MM.1S (cell line): ENCODE measurements at regions not wholly inside any gene's neighbourhood (a gene's known extent, or its start where the extent isn't known, plus 50 kb on each side); places are given as distances from the start of the nearest gene placed in this dataset.

Experiments
- DNase-seq: peaks from one replicate; pipeline ENCODE4 v3.0.0-alpha.2; 2015
- H2AFZ ChIP-seq: fragments of 300-600 bp; sonication (generic); 2 replicates; pipeline ENCODE4 v1.6.0; 2016; ENCODE audit warnings: antibody characterized with exemption, low read length
- H3F3A ChIP-seq: fragments of 300-600 bp; sonication (generic); 2 replicates; pipeline ENCODE4 v1.6.1; 2016; ENCODE audit warnings: mild to moderate bottlenecking, antibody characterized with exemption, low read length, moderate library complexity, mixed read lengths; ENCODE audit not compliant: insufficient read depth
- H3K27ac ChIP-seq: fragments of 300-600 bp; sonication (generic); 2 replicates; pipeline ENCODE4 v1.5.1; 2016; ENCODE audit warnings: mild to moderate bottlenecking, low read length
- H3K27me3 ChIP-seq: fragments of 300-600 bp; sonication (generic); replicated peaks from 2 replicates; pipeline ENCODE4 v1.6.0; 2016; ENCODE audit warnings: low read length; ENCODE audit not compliant: insufficient read depth
- H3K36me3 ChIP-seq: fragments of 300-600 bp; sonication (generic); replicated peaks from 2 replicates; pipeline ENCODE4 v1.6.1; 2016; ENCODE audit warnings: mild to moderate bottlenecking, low read length, mixed read lengths; ENCODE audit not compliant: insufficient read depth
- H3K4me1 ChIP-seq: fragments of 300-600 bp; sonication (generic); 2 replicates; pipeline ENCODE4 v1.6.1; 2016; ENCODE audit warnings: low read length, mixed read lengths
- H3K4me2 ChIP-seq: fragments of 300-600 bp; sonication (generic); 2 replicates; pipeline ENCODE4 v1.6.0; 2016; ENCODE audit warnings: low read depth, low read length
- H3K4me3 ChIP-seq: fragments of 300-600 bp; sonication (generic); 2 replicates; pipeline ENCODE4 v1.5.1; 2016; ENCODE audit warnings: low read length, mixed read lengths
- H3K79me2 ChIP-seq: fragments of 300-600 bp; sonication (generic); 2 replicates; pipeline ENCODE4 v1.6.1; 2016; ENCODE audit warnings: mixed run types, low read length, mixed read lengths
- H3K9ac ChIP-seq: fragments of 300-600 bp; sonication (generic); 2 replicates; pipeline ENCODE4 v1.6.1; 2016; ENCODE audit warnings: low read length, mixed read lengths
- H3K9me2 ChIP-seq: fragments of 300-600 bp; sonication (generic); replicated peaks from 2 replicates; pipeline ENCODE4 v1.6.1; 2016; ENCODE audit warnings: mild to moderate bottlenecking, low read length, mixed read lengths; ENCODE audit not compliant: insufficient read depth
- H3K9me3 ChIP-seq: fragments of 300-600 bp; sonication (generic); replicated peaks from 2 replicates; pipeline ENCODE4 v1.6.1; 2016; ENCODE audit warnings: mild to moderate bottlenecking, low read length, mixed read lengths; ENCODE audit not compliant: insufficient read depth
- H4K20me1 ChIP-seq: fragments of 300-600 bp; sonication (generic); 2 replicates; pipeline ENCODE4 v1.6.1; 2016; ENCODE audit warnings: mild to moderate bottlenecking, low read length, moderate library complexity, mixed read lengths; ENCODE audit not compliant: insufficient read depth
- EZH2 ChIP-seq: fragments of 300-600 bp; sonication (generic); optimal IDR thresholded peaks from 2 replicates; pipeline ENCODE3; 2017; ENCODE audit warnings: low read depth, mild to moderate bottlenecking, antibody characterized with exemption, low read length, mixed read lengths
- EZH2phosphoT487 ChIP-seq: fragments of 300-600 bp; sonication (generic); IDR thresholded peaks from 2 replicates; pipeline ENCODE4 v1.6.1; 2018; ENCODE audit warnings: antibody characterized with exemption, low read length
- TF ChIP-seq, protein P1 (sequence below): fragments of 300-600 bp; sonication (generic); IDR thresholded peaks from 2 replicates; pipeline ENCODE4 v1.5.1; 2016; ENCODE audit warnings: antibody characterized with exemption, low read length, mixed read lengths

DNA sequence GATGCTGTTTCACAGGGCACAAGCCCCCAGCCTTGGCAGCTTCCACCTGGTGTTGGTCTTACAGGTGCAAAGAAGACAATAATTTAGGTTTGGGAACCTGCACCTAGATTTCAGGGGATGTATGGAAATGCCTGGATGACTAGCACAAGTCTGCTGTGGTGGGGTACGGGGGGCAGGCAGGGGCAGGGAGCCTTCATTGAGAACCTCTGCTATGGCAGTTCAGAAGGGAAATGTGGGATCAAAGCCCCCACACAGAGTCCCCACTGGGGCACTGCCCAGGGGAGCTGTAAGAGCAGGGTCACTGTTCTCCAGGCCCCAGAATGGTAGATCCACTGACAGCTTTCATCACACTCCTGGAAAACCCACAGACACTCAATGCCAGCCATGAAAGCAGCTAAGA lies 686.5 kb downstream of the FAM181B start:
- DNase-seq, result no peak
- H3K27ac ChIP-seq, result no peak overlapping the region
- no peaks in the 10 kb centered on the region for H4K20me1 ChIP-seq
- no peak overlapping the region for H3K4me3 ChIP-seq
- no peak overlapping the region for H2AFZ ChIP-seq
- no peak overlapping the region for H3K4me2 ChIP-seq
- no peak overlapping the region for H3K9ac ChIP-seq
- no peaks in the 10 kb centered on the region for H3K27me3 ChIP-seq
- no peaks in the 10 kb centered on the region for H3K9me2 ChIP-seq
- H3K79me2 ChIP-seq, result no peaks in the 10 kb centered on the region
- no peaks in the 10 kb centered on the region for H3K4me1 ChIP-seq
- no peaks in the 10 kb centered on the region for H3F3A ChIP-seq
- H3K9me3 ChIP-seq, result no peaks in the 10 kb centered on the region
- H3K36me3 ChIP-seq, result no peaks in the 10 kb centered on the region
- TF ChIP-seq, protein P1, sequence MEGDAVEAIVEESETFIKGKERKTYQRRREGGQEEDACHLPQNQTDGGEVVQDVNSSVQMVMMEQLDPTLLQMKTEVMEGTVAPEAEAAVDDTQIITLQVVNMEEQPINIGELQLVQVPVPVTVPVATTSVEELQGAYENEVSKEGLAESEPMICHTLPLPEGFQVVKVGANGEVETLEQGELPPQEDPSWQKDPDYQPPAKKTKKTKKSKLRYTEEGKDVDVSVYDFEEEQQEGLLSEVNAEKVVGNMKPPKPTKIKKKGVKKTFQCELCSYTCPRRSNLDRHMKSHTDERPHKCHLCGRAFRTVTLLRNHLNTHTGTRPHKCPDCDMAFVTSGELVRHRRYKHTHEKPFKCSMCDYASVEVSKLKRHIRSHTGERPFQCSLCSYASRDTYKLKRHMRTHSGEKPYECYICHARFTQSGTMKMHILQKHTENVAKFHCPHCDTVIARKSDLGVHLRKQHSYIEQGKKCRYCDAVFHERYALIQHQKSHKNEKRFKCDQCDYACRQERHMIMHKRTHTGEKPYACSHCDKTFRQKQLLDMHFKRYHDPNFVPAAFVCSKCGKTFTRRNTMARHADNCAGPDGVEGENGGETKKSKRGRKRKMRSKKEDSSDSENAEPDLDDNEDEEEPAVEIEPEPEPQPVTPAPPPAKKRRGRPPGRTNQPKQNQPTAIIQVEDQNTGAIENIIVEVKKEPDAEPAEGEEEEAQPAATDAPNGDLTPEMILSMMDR, result no peak
- TF ChIP-seq EZH2phosphoT487 (no peak), EZH2 (no peak)

DNA sequence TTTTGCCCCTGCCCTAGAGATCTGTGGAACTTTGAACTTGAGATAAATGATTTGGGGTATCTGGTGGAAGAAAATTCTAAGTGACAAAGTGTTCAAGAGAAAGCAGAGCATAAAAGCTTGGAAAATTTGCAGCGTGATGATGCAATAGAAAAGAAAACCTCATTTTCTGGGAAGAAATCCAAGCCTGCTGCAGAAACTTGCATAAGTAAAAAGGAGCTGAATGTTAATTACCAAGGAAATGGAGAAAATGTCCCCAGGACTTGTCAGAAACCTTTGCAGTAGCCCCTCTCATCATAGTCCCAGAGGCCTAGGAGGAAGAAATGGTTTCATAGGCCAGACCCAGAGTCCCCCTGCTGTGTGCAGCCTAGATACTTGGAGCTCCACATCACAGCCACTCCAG lies 686.9 kb downstream of the FAM181B start:
- H3K4me2 ChIP-seq, result no peak overlapping the region
- no peak overlapping the region for H2AFZ ChIP-seq
- no peaks in the 10 kb centered on the region for H3K9me2 ChIP-seq
- no peak for DNase-seq
- H3K4me1 ChIP-seq, result no peaks in the 10 kb centered on the region
- no peaks in the 10 kb centered on the region for H3K79me2 ChIP-seq
- no peaks in the 10 kb centered on the region for H3K36me3 ChIP-seq
- TF ChIP-seq EZH2 (no peak), EZH2phosphoT487 (no peak)
- TF ChIP-seq, protein P1, result no peak
- no peak overlapping the region for H3K27ac ChIP-seq
- no peaks in the 10 kb centered on the region for H3K27me3 ChIP-seq
- no peak overlapping the region for H3K4me3 ChIP-seq
- H3F3A ChIP-seq, result no peaks in the 10 kb centered on the region
- no peaks in the 10 kb centered on the region for H4K20me1 ChIP-seq
- no peaks in the 10 kb centered on the region for H3K9me3 ChIP-seq
- H3K9ac ChIP-seq, result no peak overlapping the region

DNA sequence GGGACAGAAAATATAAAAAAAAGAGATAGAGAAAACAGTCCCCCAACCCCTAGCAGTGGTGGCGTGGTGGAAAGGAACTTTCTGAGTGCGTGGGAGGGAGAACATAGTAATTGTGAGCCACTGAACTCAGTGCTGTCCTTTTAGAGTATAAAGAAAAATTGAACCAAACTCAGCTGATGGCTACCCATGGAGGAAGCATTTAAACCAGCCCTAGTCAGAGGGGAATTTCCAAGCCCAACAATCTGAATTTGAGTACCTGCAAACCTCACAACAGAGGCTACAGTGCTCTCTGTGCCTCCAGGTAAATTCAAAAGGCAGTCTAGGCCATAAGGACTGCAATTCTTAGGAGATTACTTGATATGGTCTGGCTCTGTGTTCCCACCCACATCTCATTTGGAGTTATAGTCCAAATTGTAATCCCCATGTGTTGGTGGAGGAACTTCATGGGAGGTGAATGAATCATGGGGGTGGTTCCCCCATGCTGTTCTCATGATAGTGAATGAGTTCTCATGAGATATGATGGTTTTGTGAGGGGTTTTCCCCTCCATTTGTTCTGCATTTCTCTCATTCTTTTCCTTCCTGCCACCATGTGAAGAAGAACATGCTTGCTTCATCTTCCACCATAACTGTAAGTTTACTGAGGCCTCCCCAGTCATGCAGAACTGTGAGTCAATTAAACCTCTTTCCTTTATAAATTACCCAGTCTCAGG lies 687.8 kb downstream of the FAM181B start:
- TF ChIP-seq, protein P1, result no peak
- no peak for TF ChIP-seq EZH2
- no peak for TF ChIP-seq EZH2phosphoT487
- Histone ChIP-seq H3F3A (no peaks in the 10 kb centered on the region), H3K4me1 (no peaks in the 10 kb centered on the region), H4K20me1 (no peaks in the 10 kb centered on the region), H3K9me2 (no peaks in the 10 kb centered on the region), H3K36me3 (no peaks in the 10 kb centered on the region), H2AFZ (no peak overlapping the region), H3K9me3 (no peaks in the 10 kb centered on the region), H3K4me3 (no peak overlapping the region), H3K27ac (no peak overlapping the region), H3K9ac (no peak overlapping the region), H3K79me2 (no peaks in the 10 kb centered on the region), H3K4me2 (no peak overlapping the region), H3K27me3 (no peaks in the 10 kb centered on the region)
- no peak for DNase-seq
